H9 (cell line): ENCODE measurements at regions not wholly inside any gene's neighbourhood (a gene's known extent, or its start where the extent isn't known, plus 50 kb on each side); places are given as distances from the start of the nearest gene placed in this dataset.

Experiments
- DNase-seq: peaks from one replicate; pipeline ENCODE4 v3.0.0-alpha.2; 2017
- H2AFZ ChIP-seq: one replicate; pipeline ENCODE4 v1.6.1; 2013; ENCODE audit warnings: mild to moderate bottlenecking, low read length, control low read depth, moderate library complexity
- H2AK5ac ChIP-seq: 2 replicates; pipeline ENCODE4 v1.6.1; 2013; ENCODE audit warnings: low read length, control low read depth, mixed read lengths; ENCODE audit not compliant: insufficient read length
- H2BK120ac ChIP-seq: one replicate; pipeline ENCODE4 v1.6.1; 2013; ENCODE audit warnings: low read depth, mild to moderate bottlenecking, low read length, control low read depth, inconsistent platforms; ENCODE audit not compliant: poor library complexity, severe bottlenecking
- H2BK12ac ChIP-seq: 2 replicates; pipeline ENCODE4 v1.6.1; 2013; ENCODE audit warnings: low read length, control low read depth, mixed read lengths, low read depth; ENCODE audit not compliant: insufficient read length
- H2BK15ac ChIP-seq: 2 replicates; pipeline ENCODE4 v1.6.1; 2013; ENCODE audit warnings: low read depth, low read length, control low read depth
- H2BK20ac ChIP-seq: one replicate; pipeline ENCODE4 v1.6.1; 2013; ENCODE audit warnings: low read depth, mild to moderate bottlenecking, low read length, control low read depth, inconsistent platforms; ENCODE audit not compliant: poor library complexity, severe bottlenecking
- H2BK5ac ChIP-seq: 2 replicates; pipeline ENCODE4 v1.6.1; 2013; ENCODE audit warnings: low read length, control low read depth, mixed read lengths; ENCODE audit not compliant: insufficient read length
- H3K14ac ChIP-seq: 2 replicates; pipeline ENCODE4 v1.6.1; 2013; ENCODE audit warnings: low read length, control low read depth; ENCODE audit not compliant: insufficient read depth
- H3K18ac ChIP-seq: 2 replicates; pipeline ENCODE4 v1.6.1; 2013; ENCODE audit warnings: low read depth, mild to moderate bottlenecking, mixed read lengths, low read length, control low read depth; ENCODE audit not compliant: insufficient read length
- H3K23ac ChIP-seq: 2 replicates; pipeline ENCODE4 v1.6.1; 2013; ENCODE audit warnings: low read length, control low read depth, mixed read lengths, low read depth; ENCODE audit not compliant: insufficient read length
- H3K23me2 ChIP-seq: 2 replicates; pipeline ENCODE4 v1.6.1; 2013; ENCODE audit warnings: low read depth, mild to moderate bottlenecking, mixed read lengths, low read length, control low read depth; ENCODE audit not compliant: insufficient read length, poor library complexity, severe bottlenecking
- H3K27ac ChIP-seq: 2 replicates; pipeline ENCODE4 v1.5.1; 2013; ENCODE audit warnings: low read length, control low read depth, mixed read lengths, low read depth; ENCODE audit not compliant: insufficient read length
- H3K27me3 ChIP-seq: 2 replicates; pipeline ENCODE4 v1.6.1; 2013; ENCODE audit warnings: low read length, control low read depth, inconsistent platforms; ENCODE audit not compliant: insufficient read depth
- H3K4ac ChIP-seq: 2 replicates; pipeline ENCODE4 v1.6.1; 2013; ENCODE audit warnings: low read depth, mild to moderate bottlenecking, control low read depth, inconsistent platforms, low read length, moderate library complexity
- H3K4me1 ChIP-seq: 2 replicates; pipeline ENCODE4 v1.6.1; 2013; ENCODE audit warnings: low read length, control low read depth, inconsistent platforms; ENCODE audit not compliant: insufficient read depth
- H3K4me2 ChIP-seq: 2 replicates; pipeline ENCODE4 v1.6.1; 2013; ENCODE audit warnings: low read length, control low read depth, mixed read lengths; ENCODE audit not compliant: insufficient read length, insufficient read depth
- H3K56ac ChIP-seq: 2 replicates; pipeline ENCODE4 v1.6.1; 2013; ENCODE audit warnings: low read depth, mild to moderate bottlenecking, mixed read lengths, low read length, control low read depth; ENCODE audit not compliant: insufficient read length
- H3K79me1 ChIP-seq: 2 replicates; pipeline ENCODE4 v1.6.1; 2013; ENCODE audit warnings: low read depth, mild to moderate bottlenecking, moderate library complexity, low read length, control low read depth, inconsistent platforms; ENCODE audit not compliant: insufficient read depth, poor library complexity, severe bottlenecking
- H3K79me2 ChIP-seq: 2 replicates; pipeline ENCODE4 v1.6.1; 2013; ENCODE audit warnings: low read length, control low read depth, inconsistent platforms; ENCODE audit not compliant: insufficient read depth
- H3K9ac ChIP-seq: 2 replicates; pipeline ENCODE4 v1.6.1; 2013; ENCODE audit warnings: low read length, control low read depth, mixed read lengths; ENCODE audit not compliant: insufficient read length; ENCODE audit errors: extremely low read depth
- H3K9me3 ChIP-seq: one replicate; pipeline ENCODE4 v1.6.1; 2013; ENCODE audit warnings: low read depth, low read length, inconsistent platforms; ENCODE audit not compliant: control insufficient read depth
- H3T11ph ChIP-seq: one replicate; pipeline ENCODE4 v1.6.1; 2013; ENCODE audit warnings: mild to moderate bottlenecking, low read length, control low read depth, inconsistent platforms
- H4K20me1 ChIP-seq: one replicate; pipeline ENCODE4 v1.6.1; 2013; ENCODE audit not compliant: control insufficient read depth, insufficient read length, insufficient read depth
- H4K5ac ChIP-seq: 2 replicates; pipeline ENCODE4 v1.6.1; 2013; ENCODE audit warnings: low read depth, mild to moderate bottlenecking, mixed read lengths, low read length, control low read depth; ENCODE audit not compliant: insufficient read length
- H4K8ac ChIP-seq: replicated peaks from 2 replicates; pipeline ENCODE4 v1.6.1; 2013; ENCODE audit warnings: low read length, control low read depth, mixed read lengths, low read depth; ENCODE audit not compliant: insufficient read length
- H4K91ac ChIP-seq: 2 replicates; pipeline ENCODE4 v1.6.1; 2013; ENCODE audit warnings: low read depth, mild to moderate bottlenecking, moderate library complexity, mixed read lengths, low read length, control low read depth; ENCODE audit not compliant: insufficient read length
- H3K27ac Mint-ChIP-seq, 3 experiments: 2 replicates in 2 of 3; 3 replicates in 1 of 3; pipeline ENCODE4 v1.8.0; 2020 to 2021; ENCODE audit warnings: mixed read lengths in 3 of 3, mild to moderate bottlenecking in 1 of 3, moderate library complexity in 1 of 3
- H3K27me3 Mint-ChIP-seq: 2 replicates; pipeline ENCODE4 v1.8.0; 2021; ENCODE audit warnings: low read depth, mild to moderate bottlenecking, moderate library complexity, mixed read lengths
- H3K36me3 Mint-ChIP-seq, 3 experiments: 2 replicates in 2 of 3; 3 replicates in 1 of 3; pipeline ENCODE4 v1.8.0; 2020 to 2021; ENCODE audit warnings: low read depth in 3 of 3, mixed read lengths in 3 of 3; ENCODE audit not compliant: insufficient read depth in 1 of 3
- H3K4me1 Mint-ChIP-seq, 2 experiments: 2 replicates each; pipeline ENCODE4 v1.8.0; 2020; ENCODE audit warnings: mixed read lengths in 2 of 2
- H3K4me3 Mint-ChIP-seq, 2 experiments: 2 replicates in 1 of 2; 3 replicates in 1 of 2; pipeline ENCODE4 v1.8.0; 2020 to 2021; ENCODE audit warnings: mild to moderate bottlenecking in 2 of 2, mixed read lengths in 2 of 2, moderate library complexity in 1 of 2
- H3K9me3 Mint-ChIP-seq, 2 experiments: 2 replicates in 1 of 2; 3 replicates in 1 of 2; pipeline ENCODE4 v1.8.0; 2020; ENCODE audit warnings: mild to moderate bottlenecking in 2 of 2, mixed read lengths in 2 of 2, moderate library complexity in 1 of 2
- CTCF ChIP-seq: fragments of 200-600 bp; sonication (generic); conservative IDR thresholded peaks from 3 replicates; pipeline ENCODE4 v1.8.0; 2021; ENCODE audit warnings: antibody characterized with exemption, mild to moderate bottlenecking

GRCh38 chr4:45985038-45985437, 138.8 kb downstream of the GABRG1 start:
- peaks cover 0 to 7% of the 10 kb centered on the region in 2 experiments; a peak in 2 of 5 replicates for H3K9me3 Mint-ChIP-seq

More at GRCh38 chr4:45985038-45985437, 138.8 kb downstream of the GABRG1 start:
- TF ChIP-seq CTCF = no peak
- H3K18ac ChIP-seq = no peak overlapping the region
- H4K20me1 ChIP-seq = no peaks in the 10 kb centered on the region
- no peaks in the 10 kb centered on the region for H3K23me2 ChIP-seq
- no peak overlapping the region for H2BK20ac ChIP-seq
- H3K4me1 Mint-ChIP-seq = peaks cover 16 to 30% of the 10 kb centered on the region in 2 experiments
- H3K9me3 ChIP-seq = no peaks in the 10 kb centered on the region
- H3K23ac ChIP-seq = no peak overlapping the region
- no peaks in the 10 kb centered on the region for H3K79me2 ChIP-seq
- no peaks in the 10 kb centered on the region for H3K27me3 Mint-ChIP-seq
- H3K4me1 ChIP-seq = peaks cover 6% of the 10 kb centered on the region; the same call in 1 of the 2 replicates
- no peak overlapping the region for H3K4ac ChIP-seq
- no peak overlapping the region for H2BK5ac ChIP-seq
- no peak overlapping the region for H2BK12ac ChIP-seq
- no peak overlapping the region for H4K5ac ChIP-seq
- no peak overlapping the region for H2BK120ac ChIP-seq
- H3K27ac ChIP-seq = no peak overlapping the region
- H3K56ac ChIP-seq = no peak overlapping the region
- no peak overlapping the region for H3K9ac ChIP-seq
- no peak overlapping the region for H4K91ac ChIP-seq
- H2BK15ac ChIP-seq = no peak overlapping the region
- no peak overlapping the region for H4K8ac ChIP-seq
- H3K4me2 ChIP-seq = peak overlapping the region; percentile 16
- H3K14ac ChIP-seq = no peak overlapping the region
- no peaks in the 10 kb centered on the region for H3K27me3 ChIP-seq
- peaks cover 0 to 4% (median 0%) of the 10 kb centered on the region in 3 experiments; a peak in 1 of 7 replicates for H3K36me3 Mint-ChIP-seq
- no peak for DNase-seq
- H2AFZ ChIP-seq = no peak overlapping the region
- H3T11ph ChIP-seq = no peak overlapping the region
- H3K27ac Mint-ChIP-seq = no peak overlapping the region
- no peaks in the 10 kb centered on the region for H3K79me1 ChIP-seq
- H2AK5ac ChIP-seq = no peak overlapping the region
- no peak overlapping the region for H3K4me3 Mint-ChIP-seq
